ENCODE measurements at regions not wholly inside any gene's neighbourhood (a gene's known extent, or its start where the extent isn't known, plus 50 kb on each side); places are given as distances from the start of the nearest gene placed in this dataset.

DNA sequence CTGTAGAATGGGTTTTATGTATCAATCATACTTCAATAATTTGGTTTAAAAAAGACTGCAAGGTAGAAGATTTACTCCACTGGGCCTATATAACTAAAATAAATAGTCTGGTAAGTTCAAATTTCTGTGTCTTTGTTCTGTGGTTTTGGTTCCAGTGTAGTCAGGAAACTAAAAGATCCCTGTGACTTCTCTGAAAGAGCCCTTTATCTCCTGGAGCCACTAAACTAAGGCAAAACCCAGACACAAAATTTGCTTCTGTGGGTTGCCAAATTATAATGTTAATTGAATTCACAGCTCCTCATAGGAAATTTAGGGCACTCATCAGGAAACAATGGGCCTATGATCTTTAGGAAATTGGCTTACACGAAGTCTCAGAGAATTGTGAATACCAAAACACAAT lies 1038.4 kb downstream of the GALC start:
- no peak overlapping the region for H3K27ac Mint-ChIP-seq (ENCODE audit: unreplicated experiment)
- no peaks in the 10 kb centered on the region for H3K36me3 Mint-ChIP-seq (ENCODE audit: unreplicated experiment)
- no peak for DNase-seq
- no peaks in the 10 kb centered on the region for H3K27me3 Mint-ChIP-seq (ENCODE audit: unreplicated experiment)
- no peaks in the 10 kb centered on the region for H3K9me3 Mint-ChIP-seq (ENCODE audit: unreplicated experiment)
- no peak for TF ChIP-seq CTCF (IDR thresholded peaks at IDR 0.05; ENCODE audit: partially characterized antibody, unreplicated experiment)
- no peak overlapping the region for H3K4me3 Mint-ChIP-seq (ENCODE audit: unreplicated experiment)
- no peaks in the 10 kb centered on the region for H3K4me1 Mint-ChIP-seq (ENCODE audit: low read depth, unreplicated experiment)

GRCh38 chr14:86946446-86946845 lies 1046.5 kb downstream of the GALC start:
- Mint-ChIP-seq H3K4me1 (ENCODE audit: low read depth, unreplicated experiment) (no peaks in the 10 kb centered on the region), H3K4me3 (ENCODE audit: unreplicated experiment) (no peak overlapping the region), H3K36me3 (ENCODE audit: unreplicated experiment) (no peaks in the 10 kb centered on the region), H3K27me3 (ENCODE audit: unreplicated experiment) (no peaks in the 10 kb centered on the region), H3K27ac (ENCODE audit: unreplicated experiment) (no peak overlapping the region), H3K9me3 (ENCODE audit: unreplicated experiment) (no peaks in the 10 kb centered on the region)
- DNase-seq: no peak
- TF ChIP-seq CTCF (IDR thresholded peaks at IDR 0.05; ENCODE audit: partially characterized antibody, unreplicated experiment): no peak

DNA sequence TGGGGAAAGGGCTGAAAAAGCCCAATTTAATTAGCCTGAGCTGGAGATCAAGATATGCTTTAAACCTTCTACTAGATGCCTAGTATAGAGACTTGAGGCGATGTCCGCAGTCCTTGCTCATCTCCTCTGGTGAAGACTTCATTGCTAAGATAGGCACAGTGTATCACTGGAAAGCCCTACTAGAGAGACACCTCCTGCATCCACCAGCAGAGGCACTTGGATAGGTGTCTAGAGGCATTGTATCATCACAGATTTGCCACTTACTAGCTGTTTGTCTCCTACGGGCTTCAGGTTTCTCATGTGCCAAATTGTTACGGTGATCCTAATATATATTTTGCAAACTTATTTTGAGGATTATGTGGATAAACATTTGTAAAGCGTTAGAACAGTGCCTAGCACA lies 1048.5 kb downstream of the GALC start:
- H3K27me3 Mint-ChIP-seq (ENCODE audit: unreplicated experiment): no peaks in the 10 kb centered on the region
- H3K27ac Mint-ChIP-seq (ENCODE audit: unreplicated experiment): no peak overlapping the region
- H3K36me3 Mint-ChIP-seq (ENCODE audit: unreplicated experiment): no peaks in the 10 kb centered on the region
- no peak for DNase-seq
- no peak for TF ChIP-seq CTCF (IDR thresholded peaks at IDR 0.05; ENCODE audit: partially characterized antibody, unreplicated experiment)
- H3K9me3 Mint-ChIP-seq (ENCODE audit: unreplicated experiment): no peaks in the 10 kb centered on the region
- H3K4me1 Mint-ChIP-seq (ENCODE audit: low read depth, unreplicated experiment): no peaks in the 10 kb centered on the region
- no peak overlapping the region for H3K4me3 Mint-ChIP-seq (ENCODE audit: unreplicated experiment)

- no peak for TF ChIP-seq CTCF (IDR thresholded peaks at IDR 0.05; ENCODE audit: partially characterized antibody, unreplicated experiment)
- H3K9me3 Mint-ChIP-seq (ENCODE audit: unreplicated experiment): no peaks in the 10 kb centered on the region
- no peaks in the 10 kb centered on the region for H3K36me3 Mint-ChIP-seq (ENCODE audit: unreplicated experiment)
- no peaks in the 10 kb centered on the region for H3K27me3 Mint-ChIP-seq (ENCODE audit: unreplicated experiment)
- H3K4me1 Mint-ChIP-seq (ENCODE audit: low read depth, unreplicated experiment): no peaks in the 10 kb centered on the region
- H3K27ac Mint-ChIP-seq (ENCODE audit: unreplicated experiment): no peak overlapping the region
- H3K4me3 Mint-ChIP-seq (ENCODE audit: unreplicated experiment): no peak overlapping the region
- no peak for DNase-seq
Observed at GRCh38 chr14:86943391-86944365, 1049.3 kb downstream of the GALC start.

DNA sequence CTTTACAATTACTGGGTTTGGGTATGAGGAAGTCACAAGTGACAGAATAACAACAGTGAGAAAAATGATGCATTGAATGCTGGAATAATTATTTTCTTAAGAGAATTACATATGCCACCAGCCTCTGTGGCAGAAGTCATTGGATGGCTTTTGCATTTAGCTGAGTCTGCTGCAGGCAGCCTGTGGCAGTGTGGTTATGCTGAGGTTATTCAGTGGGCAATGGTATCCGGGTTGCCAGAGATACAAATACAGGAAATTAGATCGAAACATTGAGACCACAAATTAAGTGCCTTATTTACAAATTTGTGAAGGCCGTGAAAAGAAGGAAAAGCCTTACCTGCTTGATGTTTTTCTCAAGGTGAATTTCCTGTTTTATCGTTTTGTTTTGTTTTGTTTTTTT lies 1050.0 kb downstream of the GALC start:
- H3K27me3 Mint-ChIP-seq (ENCODE audit: unreplicated experiment): no peaks in the 10 kb centered on the region
- no peaks in the 10 kb centered on the region for H3K9me3 Mint-ChIP-seq (ENCODE audit: unreplicated experiment)
- DNase-seq: no peak
- H3K27ac Mint-ChIP-seq (ENCODE audit: unreplicated experiment): no peak overlapping the region
- no peaks in the 10 kb centered on the region for H3K4me1 Mint-ChIP-seq (ENCODE audit: low read depth, unreplicated experiment)
- no peak for TF ChIP-seq CTCF (IDR thresholded peaks at IDR 0.05; ENCODE audit: partially characterized antibody, unreplicated experiment)
- no peaks in the 10 kb centered on the region for H3K36me3 Mint-ChIP-seq (ENCODE audit: unreplicated experiment)
- no peak overlapping the region for H3K4me3 Mint-ChIP-seq (ENCODE audit: unreplicated experiment)

Data from glutamatergic neuron (in vitro differentiated cells).